Prostate gland (tissue), 2 donors: ENCODE measurements at regions not wholly inside any gene's neighbourhood (a gene's known extent, or its start where the extent isn't known, plus 50 kb on each side); places are given as distances from the start of the nearest gene placed in this dataset.

Experiments used
- POLR2A ChIP-seq: fragments of 450-650 bp; IDR thresholded peaks from one replicate; pipeline ENCODE4 v1.6.1; 2016; ENCODE audit warnings: antibody characterized with exemption, mild to moderate bottlenecking
- POLR2AphosphoS5 ChIP-seq: sonication (generic); formaldehyde crosslinking; IDR thresholded peaks from one replicate; pipeline ENCODE4 v1.6.1; 2017; ENCODE audit warnings: antibody characterized with exemption
- TF ChIP-seq, protein P1 (sequence below), 4 experiments: fragments of 200-600 bp in 2 of 4; fragments of 450-650 bp in 2 of 4; sonication (generic) in 2 of 4; IDR thresholded peaks; 1 replicate in 3 of 4; 2 replicates in 1 of 4; pipeline ENCODE4 v1.5.1; 2016 to 2019; ENCODE audit warnings: antibody characterized with exemption in 4 of 4, mild to moderate bottlenecking in 2 of 4, moderate library complexity in 2 of 4

DNA sequence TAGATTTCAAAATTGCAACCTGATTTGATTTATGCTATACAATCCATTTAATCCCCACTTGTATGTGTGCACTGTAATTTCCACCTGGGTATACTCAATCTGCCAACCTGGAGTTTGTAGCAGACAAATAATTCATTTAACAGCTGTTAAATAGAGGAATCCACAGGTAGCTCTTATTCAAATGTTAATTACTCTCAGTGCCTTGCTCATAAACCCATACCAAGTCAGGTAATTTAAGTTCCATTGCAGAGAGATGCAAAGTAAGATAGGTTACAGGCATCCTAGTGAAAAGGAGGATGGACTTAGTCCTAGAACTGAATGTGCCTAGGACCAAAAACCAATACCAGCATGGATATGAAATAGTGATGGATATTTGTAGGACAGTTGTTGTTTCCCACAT lies 674.2 kb downstream of the TBL1XR1 start:
- TF ChIP-seq, protein P1, sequence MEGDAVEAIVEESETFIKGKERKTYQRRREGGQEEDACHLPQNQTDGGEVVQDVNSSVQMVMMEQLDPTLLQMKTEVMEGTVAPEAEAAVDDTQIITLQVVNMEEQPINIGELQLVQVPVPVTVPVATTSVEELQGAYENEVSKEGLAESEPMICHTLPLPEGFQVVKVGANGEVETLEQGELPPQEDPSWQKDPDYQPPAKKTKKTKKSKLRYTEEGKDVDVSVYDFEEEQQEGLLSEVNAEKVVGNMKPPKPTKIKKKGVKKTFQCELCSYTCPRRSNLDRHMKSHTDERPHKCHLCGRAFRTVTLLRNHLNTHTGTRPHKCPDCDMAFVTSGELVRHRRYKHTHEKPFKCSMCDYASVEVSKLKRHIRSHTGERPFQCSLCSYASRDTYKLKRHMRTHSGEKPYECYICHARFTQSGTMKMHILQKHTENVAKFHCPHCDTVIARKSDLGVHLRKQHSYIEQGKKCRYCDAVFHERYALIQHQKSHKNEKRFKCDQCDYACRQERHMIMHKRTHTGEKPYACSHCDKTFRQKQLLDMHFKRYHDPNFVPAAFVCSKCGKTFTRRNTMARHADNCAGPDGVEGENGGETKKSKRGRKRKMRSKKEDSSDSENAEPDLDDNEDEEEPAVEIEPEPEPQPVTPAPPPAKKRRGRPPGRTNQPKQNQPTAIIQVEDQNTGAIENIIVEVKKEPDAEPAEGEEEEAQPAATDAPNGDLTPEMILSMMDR (IDR thresholded peaks at IDR 0.05): no peak
- TF ChIP-seq POLR2A: no peak
- TF ChIP-seq POLR2AphosphoS5: no peak
